ENCODE measurements at regions not wholly inside any gene's neighbourhood (a gene's known extent, or its start where the extent isn't known, plus 50 kb on each side); places are given as distances from the start of the nearest gene placed in this dataset.
"Not testable (repeated sequence)": the region's sequence is repeated elsewhere in the genome, so short reads cannot be mapped to it uniquely, and the experiment has no call there.

DNA sequence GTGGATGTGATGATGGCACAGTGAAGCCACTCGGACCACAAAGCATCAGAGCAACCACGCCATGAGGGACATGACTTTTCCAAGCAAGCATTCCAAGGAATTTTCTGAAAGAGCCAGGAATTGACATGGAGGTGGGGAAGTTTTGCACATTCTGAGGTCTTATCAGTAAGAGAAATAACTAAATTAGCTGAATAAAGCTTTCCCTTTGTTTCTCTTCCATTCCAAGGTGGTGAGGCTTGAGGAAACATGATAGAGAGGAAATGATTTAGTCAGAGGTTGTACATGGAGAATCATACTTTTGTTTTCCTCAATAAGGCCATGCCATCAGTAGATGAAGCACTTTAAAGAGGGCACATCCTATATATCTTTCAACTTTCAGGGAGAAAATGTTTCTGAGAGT lies 115.7 kb upstream of the MMADHC start:
- DNase-seq (ENCODE audit: low read depth, low spot score): no peak
- H3K36me3 ChIP-seq (ENCODE audit: insufficient read depth, insufficient read length, low read length): no peaks in the 10 kb centered on the region
- H3K9me3 ChIP-seq (ENCODE audit: insufficient read depth, low read length): no peaks in the 10 kb centered on the region
- no peaks in the 10 kb centered on the region for H3K27me3 ChIP-seq (ENCODE audit: insufficient read depth, insufficient read length)
- H3K4me1 ChIP-seq (ENCODE audit: insufficient read depth, insufficient read length): no peaks in the 10 kb centered on the region
- H3K4me3 ChIP-seq (ENCODE audit: insufficient read length, low read depth): no peak overlapping the region
- TF ChIP-seq YY1 (IDR thresholded peaks at IDR 0.05; ENCODE audit: insufficient read depth, insufficient read length) (no peak), SUZ12 (IDR thresholded peaks at IDR 0.05; ENCODE audit: extremely low read depth, insufficient read depth, insufficient read length) (no peak), ZNF274 (IDR thresholded peaks at IDR 0.05; ENCODE audit: low read depth, low read length) (no peak)
- H3K9ac ChIP-seq (ENCODE audit: insufficient read length, low read depth): no peak overlapping the region

DNA sequence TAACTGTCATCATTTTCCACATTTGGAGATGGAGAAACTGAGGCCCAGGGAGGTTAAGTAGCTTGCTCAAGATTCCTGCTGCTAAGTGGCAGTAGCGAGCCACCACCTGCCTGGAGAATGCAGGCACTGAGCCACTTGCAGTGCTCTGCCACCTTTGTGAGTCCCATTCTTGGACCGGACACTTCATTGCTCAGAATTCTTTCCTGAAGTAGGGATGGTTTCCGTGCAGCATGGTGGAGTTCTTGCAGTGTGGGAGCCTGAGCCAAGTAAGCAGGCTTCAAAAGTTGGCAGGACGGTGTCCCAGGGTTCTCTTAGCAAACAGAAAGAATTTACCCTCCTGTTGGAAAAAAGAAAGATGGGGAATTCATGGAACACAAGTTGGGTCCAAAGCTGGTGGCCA lies 115.0 kb upstream of the MMADHC start:
- no peak for DNase-seq (ENCODE audit: low read depth, low spot score)
- H3K9ac ChIP-seq (ENCODE audit: insufficient read length, low read depth): no peak overlapping the region
- no peaks in the 10 kb centered on the region for H3K4me1 ChIP-seq (ENCODE audit: insufficient read depth, insufficient read length)
- no peaks in the 10 kb centered on the region for H3K36me3 ChIP-seq (ENCODE audit: insufficient read depth, insufficient read length, low read length)
- no peaks in the 10 kb centered on the region for H3K9me3 ChIP-seq (ENCODE audit: insufficient read depth, low read length)
- H3K27me3 ChIP-seq (ENCODE audit: insufficient read depth, insufficient read length): no peaks in the 10 kb centered on the region
- no peak overlapping the region for H3K4me3 ChIP-seq (ENCODE audit: insufficient read length, low read depth)
- TF ChIP-seq YY1 (IDR thresholded peaks at IDR 0.05; ENCODE audit: insufficient read depth, insufficient read length) (no peak), SUZ12 (IDR thresholded peaks at IDR 0.05; ENCODE audit: extremely low read depth, insufficient read depth, insufficient read length) (no peak), ZNF274 (IDR thresholded peaks at IDR 0.05; ENCODE audit: low read depth, low read length) (no peak)

DNA sequence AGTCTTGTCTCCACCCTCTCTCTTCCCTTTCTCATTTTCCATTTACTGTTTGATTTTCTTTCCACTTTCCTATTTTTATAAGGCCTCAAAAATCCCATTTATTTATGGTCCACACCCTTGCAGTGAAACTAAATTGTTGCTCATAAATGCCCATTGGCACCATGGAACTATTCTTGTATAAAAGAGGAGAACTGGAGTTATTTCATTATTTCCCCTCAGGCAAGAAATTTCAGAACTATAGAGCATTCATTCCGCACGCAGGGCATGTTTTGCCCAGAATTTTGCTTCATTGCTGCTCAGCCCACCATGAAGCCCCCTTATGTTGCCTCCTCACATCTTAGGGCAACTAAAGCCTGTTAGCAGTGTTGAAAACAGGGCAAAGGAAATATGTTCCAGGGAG lies 113.7 kb upstream of the MMADHC start:
- Histone ChIP-seq H3K9ac (ENCODE audit: insufficient read length, low read depth) (no peak overlapping the region), H3K27me3 (ENCODE audit: insufficient read depth, insufficient read length) (no peaks in the 10 kb centered on the region), H3K36me3 (ENCODE audit: insufficient read depth, insufficient read length, low read length) (no peaks in the 10 kb centered on the region), H3K9me3 (ENCODE audit: insufficient read depth, low read length) (no peaks in the 10 kb centered on the region), H3K4me1 (ENCODE audit: insufficient read depth, insufficient read length) (no peaks in the 10 kb centered on the region), H3K4me3 (ENCODE audit: insufficient read length, low read depth) (no peak overlapping the region)
- DNase-seq (ENCODE audit: low read depth, low spot score): no peak
- TF ChIP-seq YY1 (IDR thresholded peaks at IDR 0.05; ENCODE audit: insufficient read depth, insufficient read length) (no peak), ZNF274 (IDR thresholded peaks at IDR 0.05; ENCODE audit: low read depth, low read length) (no peak), SUZ12 (IDR thresholded peaks at IDR 0.05; ENCODE audit: extremely low read depth, insufficient read depth, insufficient read length) (no peak)

DNA sequence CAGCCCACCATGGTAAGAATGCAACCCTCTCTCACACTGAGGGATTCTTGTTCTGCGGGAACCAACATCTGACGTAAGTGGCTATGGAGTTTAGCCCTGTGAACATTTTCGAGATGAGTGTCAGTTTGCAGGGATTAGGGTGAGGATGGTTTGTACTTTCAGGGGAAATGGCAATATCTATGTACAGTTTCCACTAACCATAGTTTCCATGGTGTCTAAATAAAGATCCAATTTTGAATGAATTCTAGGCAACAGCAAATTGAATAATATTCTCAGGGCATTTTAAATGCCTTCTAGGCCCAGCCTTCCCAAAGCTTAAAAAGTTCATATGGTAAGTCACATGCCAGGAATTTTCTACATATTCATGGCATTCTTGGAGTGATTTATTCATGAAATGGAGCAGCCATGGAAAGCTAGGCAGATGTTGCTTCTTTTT lies 105.4 kb upstream of the MMADHC start:
- Histone ChIP-seq H3K9ac (ENCODE audit: insufficient read length, low read depth) (no peak overlapping the region), H3K4me1 (ENCODE audit: insufficient read depth, insufficient read length) (no peaks in the 10 kb centered on the region), H3K9me3 (ENCODE audit: insufficient read depth, low read length) (no peaks in the 10 kb centered on the region), H3K27me3 (ENCODE audit: insufficient read depth, insufficient read length) (no peaks in the 10 kb centered on the region), H3K4me3 (ENCODE audit: insufficient read length, low read depth) (no peak overlapping the region), H3K36me3 (ENCODE audit: insufficient read depth, insufficient read length, low read length) (no peaks in the 10 kb centered on the region)
- TF ChIP-seq ZNF274 (IDR thresholded peaks at IDR 0.05; ENCODE audit: low read depth, low read length): no peak
- no peak for TF ChIP-seq YY1 (IDR thresholded peaks at IDR 0.05; ENCODE audit: insufficient read depth, insufficient read length)
- TF ChIP-seq SUZ12 (IDR thresholded peaks at IDR 0.05; ENCODE audit: extremely low read depth, insufficient read depth, insufficient read length): no peak
- no peak for DNase-seq (ENCODE audit: low read depth, low spot score)

DNA sequence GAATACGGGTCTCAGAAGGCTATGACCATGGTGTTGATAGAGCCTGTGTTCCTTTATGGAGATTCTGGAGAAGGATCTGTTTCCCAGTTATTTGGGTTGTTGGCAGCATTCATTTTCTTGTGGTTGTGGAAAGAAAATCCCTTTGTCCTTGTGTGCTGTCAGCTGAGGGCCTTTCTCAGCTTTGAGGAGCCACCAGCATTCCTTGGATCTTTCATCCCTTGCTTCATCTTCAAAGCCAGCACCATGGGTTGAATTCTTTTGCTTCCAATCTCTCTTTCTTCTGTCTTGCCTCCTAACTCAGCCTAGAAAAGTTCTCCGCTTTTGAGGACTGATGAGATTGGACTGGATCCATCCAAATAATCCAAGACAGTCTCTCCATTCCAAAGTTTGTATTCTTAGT lies 103.2 kb upstream of the MMADHC start:
- Histone ChIP-seq H3K4me1 (ENCODE audit: insufficient read depth, insufficient read length) (no peaks in the 10 kb centered on the region), H3K9me3 (ENCODE audit: insufficient read depth, low read length) (no peaks in the 10 kb centered on the region), H3K4me3 (ENCODE audit: insufficient read length, low read depth) (no peak overlapping the region), H3K27me3 (ENCODE audit: insufficient read depth, insufficient read length) (no peaks in the 10 kb centered on the region), H3K9ac (ENCODE audit: insufficient read length, low read depth) (no peak overlapping the region), H3K36me3 (ENCODE audit: insufficient read depth, insufficient read length, low read length) (no peaks in the 10 kb centered on the region)
- DNase-seq (ENCODE audit: low read depth, low spot score): no peak
- no peak for TF ChIP-seq ZNF274 (IDR thresholded peaks at IDR 0.05; ENCODE audit: low read depth, low read length)
- no peak for TF ChIP-seq YY1 (IDR thresholded peaks at IDR 0.05; ENCODE audit: insufficient read depth, insufficient read length)
- no peak for TF ChIP-seq SUZ12 (IDR thresholded peaks at IDR 0.05; ENCODE audit: extremely low read depth, insufficient read depth, insufficient read length)

DNA sequence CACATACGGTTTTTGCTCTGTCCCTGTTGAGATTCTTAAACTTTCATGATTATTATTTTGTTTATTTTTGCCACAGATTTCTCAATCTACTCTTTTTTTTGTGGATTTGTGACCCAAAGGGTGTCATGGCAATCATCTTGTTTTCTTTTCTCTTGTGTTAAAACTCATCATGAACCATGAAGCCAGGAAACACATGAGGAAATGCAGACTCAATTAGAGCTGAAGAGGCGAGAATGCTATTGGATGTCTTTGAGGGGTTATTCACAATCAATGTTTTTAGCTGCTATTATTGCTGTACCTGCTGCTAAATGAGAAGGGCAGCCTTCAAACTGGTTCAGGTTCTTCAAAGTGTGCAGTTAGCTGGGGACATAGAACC lies 99.5 kb upstream of the MMADHC start:
- Histone ChIP-seq H3K4me3 (ENCODE audit: insufficient read length, low read depth) (no peak overlapping the region), H3K27me3 (ENCODE audit: insufficient read depth, insufficient read length) (no peaks in the 10 kb centered on the region), H3K9ac (ENCODE audit: insufficient read length, low read depth) (no peak overlapping the region), H3K9me3 (ENCODE audit: insufficient read depth, low read length) (no peaks in the 10 kb centered on the region), H3K4me1 (ENCODE audit: insufficient read depth, insufficient read length) (no peaks in the 10 kb centered on the region), H3K36me3 (ENCODE audit: insufficient read depth, insufficient read length, low read length) (no peaks in the 10 kb centered on the region)
- DNase-seq (ENCODE audit: low read depth, low spot score): no peak
- TF ChIP-seq ZNF274 (IDR thresholded peaks at IDR 0.05; ENCODE audit: low read depth, low read length) (no peak), SUZ12 (IDR thresholded peaks at IDR 0.05; ENCODE audit: extremely low read depth, insufficient read depth, insufficient read length) (no peak), YY1 (IDR thresholded peaks at IDR 0.05; ENCODE audit: insufficient read depth, insufficient read length) (no peak)

DNA sequence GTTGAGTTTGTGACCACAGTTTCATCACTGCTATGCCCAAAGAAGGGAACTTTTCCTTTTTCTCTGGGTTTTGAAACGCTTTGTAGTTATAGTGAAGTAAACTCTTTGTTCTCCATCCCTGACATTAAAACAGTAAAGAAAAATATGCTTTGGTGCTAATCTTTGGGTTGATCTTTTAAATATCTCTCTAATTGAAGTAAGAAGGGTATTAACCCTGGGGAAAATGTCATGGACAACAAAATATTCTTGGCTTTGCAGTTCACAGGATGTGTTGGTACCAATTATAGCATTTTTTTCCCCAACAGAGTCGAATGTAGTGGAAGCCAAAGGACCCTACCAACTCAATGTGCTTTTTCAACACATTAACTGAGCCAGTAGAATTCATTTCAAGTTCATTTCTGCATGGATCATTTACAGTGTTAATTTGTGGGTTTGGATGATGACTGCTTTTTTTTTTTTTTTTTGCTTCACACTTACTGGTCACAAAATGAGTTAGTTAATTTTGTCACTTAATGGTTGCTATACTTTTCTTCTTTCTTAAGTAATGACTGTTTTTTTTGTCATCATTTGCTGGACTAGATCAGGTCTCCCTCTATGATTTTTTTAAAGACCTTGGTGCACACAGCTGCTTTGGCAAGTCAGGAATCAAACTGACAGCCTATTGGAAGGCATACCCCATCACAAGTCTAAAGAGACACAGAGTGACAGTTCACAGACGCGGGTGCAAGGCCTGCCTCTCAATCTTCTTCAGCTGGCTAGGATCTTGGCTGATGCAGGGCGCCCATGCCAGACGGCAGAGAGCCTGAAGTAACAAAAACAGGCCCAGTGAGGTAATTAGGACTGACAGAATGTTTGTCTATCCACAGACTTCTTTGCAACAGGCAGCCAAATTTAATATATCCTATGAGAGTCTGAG lies 98.8 kb upstream of the MMADHC start:
- no peak for DNase-seq (ENCODE audit: low read depth, low spot score)
- no peaks in the 10 kb centered on the region for H3K4me1 ChIP-seq (ENCODE audit: insufficient read depth, insufficient read length)
- no peak overlapping the region for H3K9ac ChIP-seq (ENCODE audit: insufficient read length, low read depth)
- H3K4me3 ChIP-seq (ENCODE audit: insufficient read length, low read depth): no peak overlapping the region
- TF ChIP-seq YY1 (IDR thresholded peaks at IDR 0.05; ENCODE audit: insufficient read depth, insufficient read length) (no peak), ZNF274 (IDR thresholded peaks at IDR 0.05; ENCODE audit: low read depth, low read length) (no peak), SUZ12 (IDR thresholded peaks at IDR 0.05; ENCODE audit: extremely low read depth, insufficient read depth, insufficient read length) (no peak)
- no peaks in the 10 kb centered on the region for H3K27me3 ChIP-seq (ENCODE audit: insufficient read depth, insufficient read length)
- H3K36me3 ChIP-seq (ENCODE audit: insufficient read depth, insufficient read length, low read length): no peaks in the 10 kb centered on the region
- H3K9me3 ChIP-seq (ENCODE audit: insufficient read depth, low read length): no peaks in the 10 kb centered on the region

DNA sequence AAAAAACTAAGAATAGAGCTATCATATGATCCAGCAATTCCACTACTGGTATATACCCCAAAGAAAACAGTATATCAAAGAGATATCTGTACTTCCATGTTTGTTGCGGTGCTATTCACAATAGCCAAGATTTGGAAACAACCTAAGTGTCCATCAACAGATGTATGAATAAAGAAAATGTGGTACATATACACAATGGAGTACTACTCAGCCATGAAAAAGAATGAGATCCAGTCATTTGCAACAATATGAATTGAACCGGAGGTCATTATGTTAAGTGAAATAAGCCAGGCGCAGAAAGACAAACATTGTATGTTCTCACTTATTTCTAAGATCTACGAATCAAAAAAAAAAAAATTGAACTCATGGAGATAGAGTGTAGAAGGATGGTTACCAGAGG lies 97.8 kb upstream of the MMADHC start:
- not testable (repeated sequence) for DNase-seq (ENCODE audit: low read depth, low spot score); H3K36me3 ChIP-seq (ENCODE audit: insufficient read depth, insufficient read length, low read length); H3K9ac ChIP-seq (ENCODE audit: insufficient read length, low read depth); H3K9me3 ChIP-seq (ENCODE audit: insufficient read depth, low read length); H3K4me3 ChIP-seq (ENCODE audit: insufficient read length, low read depth); H3K27me3 ChIP-seq (ENCODE audit: insufficient read depth, insufficient read length); H3K4me1 ChIP-seq (ENCODE audit: insufficient read depth, insufficient read length)
